ENCODE measurements at regions not wholly inside any gene's neighbourhood (a gene's known extent, or its start where the extent isn't known, plus 50 kb on each side); places are given as distances from the start of the nearest gene placed in this dataset.

DNA sequence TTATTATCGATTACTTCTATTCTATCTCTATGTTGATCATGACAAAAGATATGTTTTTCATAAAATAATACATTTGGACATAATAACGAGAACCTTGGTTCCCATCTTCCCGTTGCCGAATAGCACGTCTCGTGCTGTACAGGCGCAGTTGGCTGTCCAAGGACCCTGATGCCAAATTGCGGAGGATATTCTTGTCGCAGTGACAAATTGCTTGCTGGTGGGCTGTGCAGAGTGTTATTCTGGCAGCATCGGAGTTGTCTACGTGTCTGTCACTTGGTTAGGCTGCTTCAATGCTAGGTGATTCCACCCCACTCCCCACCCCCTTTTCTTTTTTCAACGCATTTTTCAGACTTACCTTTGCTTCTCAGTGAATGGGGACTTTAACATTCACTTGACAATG lies 546.8 kb downstream of the PRKD1 start:
- TF ChIP-seq, protein P1, sequence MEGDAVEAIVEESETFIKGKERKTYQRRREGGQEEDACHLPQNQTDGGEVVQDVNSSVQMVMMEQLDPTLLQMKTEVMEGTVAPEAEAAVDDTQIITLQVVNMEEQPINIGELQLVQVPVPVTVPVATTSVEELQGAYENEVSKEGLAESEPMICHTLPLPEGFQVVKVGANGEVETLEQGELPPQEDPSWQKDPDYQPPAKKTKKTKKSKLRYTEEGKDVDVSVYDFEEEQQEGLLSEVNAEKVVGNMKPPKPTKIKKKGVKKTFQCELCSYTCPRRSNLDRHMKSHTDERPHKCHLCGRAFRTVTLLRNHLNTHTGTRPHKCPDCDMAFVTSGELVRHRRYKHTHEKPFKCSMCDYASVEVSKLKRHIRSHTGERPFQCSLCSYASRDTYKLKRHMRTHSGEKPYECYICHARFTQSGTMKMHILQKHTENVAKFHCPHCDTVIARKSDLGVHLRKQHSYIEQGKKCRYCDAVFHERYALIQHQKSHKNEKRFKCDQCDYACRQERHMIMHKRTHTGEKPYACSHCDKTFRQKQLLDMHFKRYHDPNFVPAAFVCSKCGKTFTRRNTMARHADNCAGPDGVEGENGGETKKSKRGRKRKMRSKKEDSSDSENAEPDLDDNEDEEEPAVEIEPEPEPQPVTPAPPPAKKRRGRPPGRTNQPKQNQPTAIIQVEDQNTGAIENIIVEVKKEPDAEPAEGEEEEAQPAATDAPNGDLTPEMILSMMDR (IDR thresholded peaks at IDR 0.05), result no peak
- TF ChIP-seq POLR2A (IDR thresholded peaks at IDR 0.05) (no peak), POLR2AphosphoS5 (IDR thresholded peaks at IDR 0.05) (no peak)

All from suprapubic skin (tissue), 4 donors.